H1 (cell line): ENCODE measurements at regions not wholly inside any gene's neighbourhood (a gene's known extent, or its start where the extent isn't known, plus 50 kb on each side); places are given as distances from the start of the nearest gene placed in this dataset.

Experiments
- CTCF ChIA-PET: fragments of 300-600 bp; sonication (Branson Sonifier 250); formaldehyde crosslinking; loops from one replicate; lab custom pipeline; 2021; ENCODE audit not compliant: partially characterized antibody; lab: Charles Lee
- POLR2A ChIA-PET: fragments of 300-600 bp; sonication (Branson Sonifier 250); formaldehyde crosslinking; loops from one replicate; lab custom pipeline; 2021; ENCODE audit warnings: inconsistent platforms; ENCODE audit not compliant: partially characterized antibody; lab: Charles Lee
- DNase-seq, 2 experiments: peaks; one replicate each; pipeline versions ENCODE4 v3.0.0 to v3.0.0-alpha.2; 2010 to 2022; ENCODE audit warnings: low spot score in 2 of 2, low read depth in 1 of 2, mixed read lengths in 1 of 2
- FAIRE-seq: peaks from 2 replicates; lab custom pipeline; 2011; peaks lifted over from hg19 to GRCh38; lab: Jason Lieb, UNC
- H2AFZ ChIP-seq: 2 replicates; pipeline ENCODE4 v1.8.1; 2012; ENCODE audit warnings: low read length, inconsistent platforms
- H2AK5ac ChIP-seq: 2 replicates; pipeline ENCODE4 v1.6.1; 2013; ENCODE audit warnings: low read depth, low read length
- H2BK120ac ChIP-seq: replicated peaks from 2 replicates; pipeline ENCODE3; 2013; ENCODE audit warnings: low read depth, low read length, inconsistent platforms
- H2BK12ac ChIP-seq: 2 replicates; pipeline ENCODE4 v1.6.1; 2013; ENCODE audit warnings: low read depth, low read length
- H2BK15ac ChIP-seq: 2 replicates; pipeline ENCODE4 v1.6.1; 2013; ENCODE audit warnings: low read length
- H2BK20ac ChIP-seq: 2 replicates; pipeline ENCODE4 v1.6.1; 2013; ENCODE audit warnings: low read length
- H2BK5ac ChIP-seq: 2 replicates; pipeline ENCODE4 v1.6.1; 2013; ENCODE audit warnings: low read depth, low read length
- H3K14ac ChIP-seq: 2 replicates; pipeline ENCODE4 v1.6.1; 2013; ENCODE audit warnings: inconsistent platforms; ENCODE audit not compliant: insufficient read length
- H3K18ac ChIP-seq: 2 replicates; pipeline ENCODE4 v1.6.1; 2013; ENCODE audit warnings: low read length; ENCODE audit errors: extremely low read depth
- H3K23ac ChIP-seq: 2 replicates; pipeline ENCODE4 v1.6.1; 2013; ENCODE audit warnings: inconsistent platforms; ENCODE audit not compliant: insufficient read length
- H3K23me2 ChIP-seq: 2 replicates; pipeline ENCODE4 v1.6.1; 2013; ENCODE audit warnings: low read depth, low read length
- H3K27ac ChIP-seq: 2 replicates; pipeline ENCODE4 v1.6.1; 2011; ENCODE audit warnings: low read depth, low read length, inconsistent platforms
- H3K27me3 ChIP-seq, 4 experiments: replicated peaks in 1 of 4; 1 replicate in 1 of 4; 2 replicates in 3 of 4; pipeline versions ENCODE4 v1.6.1 to v1.8.1; 2011 to 2013; ENCODE audit warnings: low read length in 3 of 4, mild to moderate bottlenecking in 3 of 4, inconsistent platforms in 2 of 4, mixed read lengths in 2 of 4, moderate library complexity in 1 of 4; ENCODE audit not compliant: control insufficient read depth in 3 of 4, insufficient read depth in 3 of 4; ENCODE audit errors: extremely low read depth in 1 of 4
- H3K36me3 ChIP-seq, 4 experiments: 2 replicates each; pipeline versions ENCODE4 v1.6.1 to v1.8.1; 2011 to 2013; ENCODE audit warnings: mild to moderate bottlenecking in 4 of 4, low read length in 3 of 4, moderate library complexity in 2 of 4, control low read depth in 1 of 4, inconsistent platforms in 1 of 4; ENCODE audit not compliant: insufficient read depth in 4 of 4, control insufficient read depth in 2 of 4
- H3K4ac ChIP-seq: replicated peaks from 2 replicates; pipeline ENCODE3; 2013; ENCODE audit warnings: low read length, low read depth, mixed read lengths, inconsistent platforms; ENCODE audit not compliant: insufficient read length
- H3K4me1 ChIP-seq, 4 experiments: replicated peaks in 1 of 4; 1 replicate in 1 of 4; 2 replicates in 3 of 4; pipeline versions ENCODE4 v1.6.1 to v1.8.1; 2011 to 2013; ENCODE audit warnings: low read length in 3 of 4, inconsistent platforms in 2 of 4, mixed read lengths in 1 of 4; ENCODE audit not compliant: insufficient read depth in 4 of 4, control insufficient read depth in 3 of 4
- H3K4me2 ChIP-seq, 2 experiments: 2 replicates each; pipeline versions ENCODE4 v1.6.1 to v1.8.1; 2011 to 2013; ENCODE audit warnings: low read depth in 2 of 2, low read length in 2 of 2, control low read depth in 1 of 2, inconsistent platforms in 1 of 2, mild to moderate bottlenecking in 1 of 2; ENCODE audit not compliant: insufficient read depth in 1 of 2
- H3K4me3 ChIP-seq, 4 experiments: fragments of 200-600, 300-600 bp in 1 of 4; sonication (generic), shearing (Covaris generic), sonication (Bioruptor Twin) in 1 of 4; 2 replicates each; pipeline versions ENCODE4 v1.5.1 to v1.8.1; 2011 to 2016; ENCODE audit warnings: low read length in 4 of 4, low read depth in 3 of 4, control low read depth in 2 of 4, inconsistent platforms in 2 of 4, mild to moderate bottlenecking in 2 of 4, mixed read lengths in 1 of 4, moderate library complexity in 1 of 4; ENCODE audit not compliant: insufficient read depth in 2 of 4; ENCODE audit errors: extremely low read depth in 1 of 4
- H3K56ac ChIP-seq: replicated peaks from 2 replicates; pipeline ENCODE3; 2013; ENCODE audit warnings: low read depth, mild to moderate bottlenecking, mixed read lengths, low read length, inconsistent platforms; ENCODE audit not compliant: insufficient read length
- H3K79me1 ChIP-seq: 2 replicates; pipeline ENCODE4 v1.6.1; 2013; ENCODE audit warnings: low read depth, low read length, control low read depth
- H3K79me2 ChIP-seq, 2 experiments: 2 replicates each; pipeline versions ENCODE4 v1.6.1 to v1.8.1; 2012 to 2013; ENCODE audit warnings: low read length in 2 of 2, mild to moderate bottlenecking in 2 of 2, inconsistent platforms in 1 of 2; ENCODE audit not compliant: insufficient read depth in 2 of 2, control insufficient read depth in 1 of 2
- H3K9ac ChIP-seq, 4 experiments: replicated peaks in 1 of 4; 1 replicate in 1 of 4; 2 replicates in 3 of 4; pipeline versions ENCODE4 v1.6.1 to v1.8.1; 2011 to 2013; ENCODE audit warnings: low read depth in 3 of 4, low read length in 3 of 4, control low read depth in 2 of 4, mild to moderate bottlenecking in 2 of 4, moderate library complexity in 2 of 4, inconsistent platforms in 1 of 4; ENCODE audit errors: extremely low read depth in 1 of 4
- H3K9me3 ChIP-seq, 2 experiments: 2 replicates each; pipeline versions ENCODE4 v1.6.1 to v1.8.1; 2012 to 2013; ENCODE audit warnings: mild to moderate bottlenecking in 2 of 2, moderate library complexity in 2 of 2, control low read depth in 1 of 2, inconsistent platforms in 1 of 2, low read depth in 1 of 2, low read length in 1 of 2, mixed read lengths in 1 of 2; ENCODE audit not compliant: insufficient read depth in 2 of 2
- H4K20me1 ChIP-seq, 2 experiments: replicated peaks in 1 of 2; 2 replicates each; pipeline versions ENCODE3 to v1.8.1; 2011 to 2013; ENCODE audit warnings: inconsistent platforms in 2 of 2, low read length in 2 of 2, mild to moderate bottlenecking in 1 of 2; ENCODE audit not compliant: insufficient read depth in 2 of 2, control insufficient read depth in 1 of 2
- H4K5ac ChIP-seq: 2 replicates; pipeline ENCODE4 v1.6.1; 2013; ENCODE audit warnings: low read length, low read depth, mixed read lengths, inconsistent platforms; ENCODE audit not compliant: insufficient read length
- H4K8ac ChIP-seq: 2 replicates; pipeline ENCODE4 v1.8.0; 2013; ENCODE audit warnings: mild to moderate bottlenecking, moderate library complexity, low read length, inconsistent platforms; ENCODE audit not compliant: insufficient read depth; ENCODE audit errors: extremely low read depth
- H4K91ac ChIP-seq: replicated peaks from 2 replicates; pipeline ENCODE3; 2013; ENCODE audit warnings: low read length, mixed read lengths, inconsistent platforms; ENCODE audit not compliant: insufficient read length
- CEBPB ChIP-seq: IDR thresholded peaks from 2 replicates; pipeline ENCODE4 v1.6.1; 2012; ENCODE audit warnings: low read depth, low read length
- EZH2 ChIP-seq: fragments of 200-600 bp; sonication (generic); IDR thresholded peaks from 2 replicates; pipeline ENCODE4 v1.7.1; 2012; ENCODE audit warnings: low read depth, mild to moderate bottlenecking, moderate library complexity, low read length, inconsistent platforms; ENCODE audit not compliant: severe bottlenecking
- GABPA ChIP-seq: IDR thresholded peaks from 2 replicates; pipeline ENCODE4 v1.6.1; 2011; ENCODE audit warnings: mild to moderate bottlenecking, low read length, moderate library complexity, borderline replicate concordance; ENCODE audit not compliant: insufficient read depth
- GTF2F1 ChIP-seq: IDR thresholded peaks from 2 replicates; pipeline ENCODE4 v1.6.1; 2012; ENCODE audit warnings: low read depth, low read length, improper control_type of control experiment, borderline replicate concordance
- MAFK ChIP-seq: IDR thresholded peaks from 2 replicates; pipeline ENCODE4 v1.6.1; 2012; ENCODE audit warnings: low read depth, mild to moderate bottlenecking, improper control_type of control experiment, low read length
- RFX5 ChIP-seq: IDR thresholded peaks from 2 replicates; pipeline ENCODE4 v1.6.1; 2011; ENCODE audit warnings: low read depth, low read length, improper control_type of control experiment, borderline replicate concordance
- SIN3A ChIP-seq, 2 experiments: IDR thresholded peaks in 1 of 2; conservative IDR thresholded peaks in 1 of 2; 2 replicates each; pipeline ENCODE4 v1.6.1; 2011 to 2012; ENCODE audit warnings: low read length in 2 of 2, improper control_type of control experiment in 1 of 2, low read depth in 1 of 2, mild to moderate bottlenecking in 1 of 2
- SIRT6 ChIP-seq: IDR thresholded peaks from one replicate; pipeline ENCODE4 v1.7.1; 2012; ENCODE audit warnings: low read length, inconsistent platforms
- SP4 ChIP-seq: IDR thresholded peaks from 2 replicates; pipeline ENCODE4 v1.6.1; 2012; ENCODE audit warnings: low read length, inconsistent platforms
- TAF1 ChIP-seq: IDR thresholded peaks from 2 replicates; pipeline ENCODE4 v1.6.1; 2011; ENCODE audit warnings: mild to moderate bottlenecking, low read depth, low read length
- WGBS, 2 experiments: shearing (Covaris generic) in 1 of 2; methylation state at CpG; one replicate each; pipeline versions ENCODE4 v1.1.6 to v1.1.7; 2013 to 2015; ENCODE audit warnings: low lambda C conversion rate in 2 of 2, mixed read lengths in 2 of 2, inconsistent platforms in 1 of 2, low coverage in 1 of 2, missing lambda C conversion rate in 1 of 2; ENCODE audit not compliant: insufficient replicate concordance in 2 of 2, insufficient coverage in 1 of 2, insufficient read length in 1 of 2; ENCODE audit errors: extremely low coverage in 1 of 2, missing lambda C conversion rate in 1 of 2; 5-methylcytosine and 5-hydroxymethylcytosine counted together
- TF ChIP-seq, protein P1 (sequence below): IDR thresholded peaks from 2 replicates; pipeline ENCODE4 v1.6.1; 2012; ENCODE audit warnings: inconsistent platforms
- TF ChIP-seq, protein P2 (sequence below): IDR thresholded peaks from 2 replicates; pipeline ENCODE4 v1.6.1; 2012; ENCODE audit warnings: inconsistent platforms
- TF ChIP-seq, protein P3 (sequence below): IDR thresholded peaks from 2 replicates; pipeline ENCODE4 v1.6.1; 2011; ENCODE audit warnings: low read length, improper control_type of control experiment

DNA sequence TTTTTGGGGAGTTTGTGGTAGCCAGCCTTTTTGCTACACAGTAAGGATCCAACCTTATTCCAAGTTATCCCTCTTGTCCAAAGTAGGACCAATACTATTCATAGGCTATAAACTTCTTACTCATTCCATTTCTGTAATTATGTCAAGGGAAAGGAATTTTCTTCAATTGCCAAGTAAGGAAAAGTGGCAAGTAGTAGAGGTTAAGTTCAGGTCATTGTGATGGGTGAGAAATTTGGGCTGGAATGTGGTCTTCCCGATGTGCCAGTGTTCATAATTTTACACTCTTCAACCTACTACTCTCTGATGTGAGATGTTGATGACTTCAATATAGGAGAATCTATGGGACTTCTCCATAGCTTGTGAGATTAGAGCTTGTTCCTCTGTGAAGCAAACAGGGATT lies 648.8 kb downstream of the METTL15 start:
- Histone ChIP-seq H2BK5ac (no peak overlapping the region), H3K4me1 (peaks cover 0 to 5% (median 0%) of the 10 kb centered on the region in 4 experiments; a peak in 2 of 7 replicates), H3K9me3 (no peaks in the 10 kb centered on the region), H2BK120ac (no peak overlapping the region), H4K8ac (no peak overlapping the region), H3K79me1 (no peaks in the 10 kb centered on the region), H3K79me2 (no peaks in the 10 kb centered on the region), H2BK12ac (no peak overlapping the region), H4K5ac (no peak overlapping the region), H3K4me2 (no peak overlapping the region), H3K23ac (no peak overlapping the region), H3K23me2 (no peaks in the 10 kb centered on the region), H2BK20ac (no peak overlapping the region), H3K4me3 (no peak overlapping the region), H3K36me3 (no peaks in the 10 kb centered on the region), H3K27me3 (no peaks in the 10 kb centered on the region), H2AFZ (no peak overlapping the region), H3K9ac (no peak overlapping the region), H3K18ac (no peak overlapping the region), H2AK5ac (no peak overlapping the region), H4K20me1 (no peaks in the 10 kb centered on the region), H4K91ac (no peak overlapping the region), H3K27ac (no peak overlapping the region), H3K14ac (no peak overlapping the region), H3K4ac (no peak overlapping the region), H2BK15ac (no peak overlapping the region), H3K56ac (no peak overlapping the region)
- 93% methylated on average over 1 of the region's 1 CpG; no CpG with 5 or more reads in 1 of the 2 experiments for WGBS, 2 experiments
- FAIRE-seq (no peak), DNase-seq (no peak)
- CTCF ChIA-PET = interaction anchor here (3.4 kb wide), 1 partner anchor 263 kb away, joined by 9 read pairs; no protein-coding TSS in a partner anchor
- POLR2A ChIA-PET = no interaction called here
- TF ChIP-seq EZH2 (no peak), SP4 (no peak), GABPA (no peak), RFX5 (no peak), TAF1 (no peak), MAFK (no peak), GTF2F1 (no peak), CEBPB (no peak), SIRT6 (no peak), SIN3A (conservative IDR thresholded peaks at IDR 0.05 in 1 of 2, IDR thresholded peaks at IDR 0.05 in 1 of 2; ENCODE audit: low read depth in 1 of 2, low read length in 2 of 2) (no peak)
- TF ChIP-seq, protein P1, sequence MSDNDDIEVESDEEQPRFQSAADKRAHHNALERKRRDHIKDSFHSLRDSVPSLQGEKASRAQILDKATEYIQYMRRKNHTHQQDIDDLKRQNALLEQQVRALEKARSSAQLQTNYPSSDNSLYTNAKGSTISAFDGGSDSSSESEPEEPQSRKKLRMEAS = no peak
- TF ChIP-seq, protein P2, sequence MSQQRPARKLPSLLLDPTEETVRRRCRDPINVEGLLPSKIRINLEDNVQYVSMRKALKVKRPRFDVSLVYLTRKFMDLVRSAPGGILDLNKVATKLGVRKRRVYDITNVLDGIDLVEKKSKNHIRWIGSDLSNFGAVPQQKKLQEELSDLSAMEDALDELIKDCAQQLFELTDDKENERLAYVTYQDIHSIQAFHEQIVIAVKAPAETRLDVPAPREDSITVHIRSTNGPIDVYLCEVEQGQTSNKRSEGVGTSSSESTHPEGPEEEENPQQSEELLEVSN = no peak
- TF ChIP-seq, protein P3, sequence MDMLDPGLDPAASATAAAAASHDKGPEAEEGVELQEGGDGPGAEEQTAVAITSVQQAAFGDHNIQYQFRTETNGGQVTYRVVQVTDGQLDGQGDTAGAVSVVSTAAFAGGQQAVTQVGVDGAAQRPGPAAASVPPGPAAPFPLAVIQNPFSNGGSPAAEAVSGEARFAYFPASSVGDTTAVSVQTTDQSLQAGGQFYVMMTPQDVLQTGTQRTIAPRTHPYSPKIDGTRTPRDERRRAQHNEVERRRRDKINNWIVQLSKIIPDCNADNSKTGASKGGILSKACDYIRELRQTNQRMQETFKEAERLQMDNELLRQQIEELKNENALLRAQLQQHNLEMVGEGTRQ = no peak
